ENCODE measurements at regions not wholly inside any gene's neighbourhood (a gene's known extent, or its start where the extent isn't known, plus 50 kb on each side); places are given as distances from the start of the nearest gene placed in this dataset.

DNA sequence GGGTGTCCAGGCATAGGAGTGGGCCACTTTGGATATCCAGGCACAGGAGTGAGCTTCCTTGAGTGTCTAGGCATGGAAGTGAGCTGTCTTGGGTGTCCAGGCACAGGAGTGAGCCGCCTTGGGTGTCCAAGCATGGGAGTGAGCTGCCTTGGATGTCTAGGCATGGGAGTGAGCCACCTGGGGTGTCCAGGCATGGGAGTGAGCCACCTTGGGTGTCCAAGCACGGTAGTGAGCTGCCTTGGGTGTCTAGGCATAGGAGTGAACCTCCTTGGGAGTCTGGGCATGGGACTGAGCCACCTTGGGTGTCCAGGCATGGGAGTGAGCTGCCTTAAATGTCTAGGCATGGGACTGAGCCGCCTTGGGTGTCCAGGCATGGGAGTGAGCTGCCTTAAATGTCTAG lies 146.3 kb downstream of the C1orf94 start:
- TF ChIP-seq, protein P1, sequence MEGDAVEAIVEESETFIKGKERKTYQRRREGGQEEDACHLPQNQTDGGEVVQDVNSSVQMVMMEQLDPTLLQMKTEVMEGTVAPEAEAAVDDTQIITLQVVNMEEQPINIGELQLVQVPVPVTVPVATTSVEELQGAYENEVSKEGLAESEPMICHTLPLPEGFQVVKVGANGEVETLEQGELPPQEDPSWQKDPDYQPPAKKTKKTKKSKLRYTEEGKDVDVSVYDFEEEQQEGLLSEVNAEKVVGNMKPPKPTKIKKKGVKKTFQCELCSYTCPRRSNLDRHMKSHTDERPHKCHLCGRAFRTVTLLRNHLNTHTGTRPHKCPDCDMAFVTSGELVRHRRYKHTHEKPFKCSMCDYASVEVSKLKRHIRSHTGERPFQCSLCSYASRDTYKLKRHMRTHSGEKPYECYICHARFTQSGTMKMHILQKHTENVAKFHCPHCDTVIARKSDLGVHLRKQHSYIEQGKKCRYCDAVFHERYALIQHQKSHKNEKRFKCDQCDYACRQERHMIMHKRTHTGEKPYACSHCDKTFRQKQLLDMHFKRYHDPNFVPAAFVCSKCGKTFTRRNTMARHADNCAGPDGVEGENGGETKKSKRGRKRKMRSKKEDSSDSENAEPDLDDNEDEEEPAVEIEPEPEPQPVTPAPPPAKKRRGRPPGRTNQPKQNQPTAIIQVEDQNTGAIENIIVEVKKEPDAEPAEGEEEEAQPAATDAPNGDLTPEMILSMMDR (IDR thresholded peaks at IDR 0.05; ENCODE audit: low read depth, low read length) = no peak
- no peak overlapping the region for H3K4me3 ChIP-seq (ENCODE audit: low read depth, low read length)

DNA sequence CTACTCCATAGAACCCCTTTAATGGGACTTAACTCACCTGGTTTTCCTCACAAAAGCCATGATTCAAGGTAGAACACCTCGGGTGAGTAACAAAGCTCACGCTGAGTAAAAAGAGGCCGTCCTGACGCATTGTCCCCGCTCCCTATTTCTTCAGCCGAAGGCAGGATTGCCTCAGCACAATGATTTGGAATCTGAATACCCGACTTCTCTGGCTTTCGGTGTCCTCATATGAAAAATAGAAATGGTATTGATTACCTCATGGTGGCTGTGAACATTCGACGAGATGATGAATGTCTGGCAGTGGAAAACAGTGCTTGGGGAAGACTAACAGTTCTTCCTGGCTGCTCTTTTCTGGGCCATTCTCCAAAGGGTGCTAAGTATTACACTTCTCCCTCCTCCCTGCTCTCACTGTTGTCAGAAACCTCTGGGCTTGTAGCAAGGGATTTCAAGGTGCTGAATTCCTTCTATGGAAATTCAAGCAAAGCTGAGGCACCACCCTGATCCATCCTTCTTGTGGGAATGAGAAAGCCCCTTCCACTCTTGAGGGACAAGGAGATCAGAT lies 148.3 kb downstream of the C1orf94 start:
- no peak overlapping the region for H3K4me3 ChIP-seq (ENCODE audit: low read depth, low read length)
- TF ChIP-seq, protein P1 (IDR thresholded peaks at IDR 0.05; ENCODE audit: low read depth, low read length) = no peak

DNA sequence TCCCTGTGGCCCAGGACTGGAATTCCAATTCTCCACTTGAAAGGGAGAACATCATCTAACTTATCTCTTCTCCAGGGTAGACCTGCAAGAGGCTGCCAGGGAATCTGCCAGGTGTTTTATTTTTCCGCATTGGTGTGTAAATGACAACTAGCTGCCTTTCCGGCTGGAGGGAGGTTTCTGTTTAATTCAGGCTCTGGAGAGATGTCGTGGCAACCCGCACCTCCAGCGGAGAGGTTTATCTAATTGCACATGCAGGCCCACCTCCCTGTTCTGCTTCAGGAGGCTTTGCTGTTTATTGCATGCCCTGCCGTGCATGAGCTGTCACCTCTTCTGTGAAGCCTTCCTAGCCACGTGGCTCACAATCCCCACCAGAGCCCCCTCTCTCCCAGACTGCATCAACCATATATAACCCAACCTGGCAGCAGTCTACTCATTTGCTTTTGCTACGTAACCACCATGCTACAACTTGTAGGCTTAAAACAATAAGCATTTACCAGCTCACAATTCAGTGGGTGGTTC lies 151.6 kb downstream of the C1orf94 start:
- no peak overlapping the region for H3K4me3 ChIP-seq (ENCODE audit: low read depth, low read length)
- TF ChIP-seq, protein P1 (IDR thresholded peaks at IDR 0.05; ENCODE audit: low read depth, low read length) = no peak

DNA sequence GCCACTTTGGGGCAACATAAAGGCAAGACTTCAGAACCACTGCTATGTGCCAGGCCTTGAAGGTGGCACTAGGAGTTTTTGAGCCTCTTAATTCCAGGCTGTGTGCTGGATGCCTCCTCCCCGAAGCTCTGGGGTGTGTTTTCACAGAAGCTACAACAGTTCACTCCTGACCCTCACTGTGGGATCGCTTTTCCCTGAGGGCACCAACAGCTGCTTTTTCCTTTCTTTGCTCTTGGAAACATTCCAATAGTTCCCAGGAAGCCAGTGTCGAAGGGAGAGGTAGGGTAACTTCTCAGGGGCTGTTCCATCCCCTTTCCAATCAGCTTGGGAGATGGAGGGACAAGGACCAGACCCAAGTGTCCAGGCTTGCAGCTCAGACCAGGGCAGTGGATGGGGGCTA lies 153.4 kb downstream of the C1orf94 start:
- no peak overlapping the region for H3K4me3 ChIP-seq (ENCODE audit: low read depth, low read length)
- TF ChIP-seq, protein P1 (IDR thresholded peaks at IDR 0.05; ENCODE audit: low read depth, low read length) = no peak

DNA sequence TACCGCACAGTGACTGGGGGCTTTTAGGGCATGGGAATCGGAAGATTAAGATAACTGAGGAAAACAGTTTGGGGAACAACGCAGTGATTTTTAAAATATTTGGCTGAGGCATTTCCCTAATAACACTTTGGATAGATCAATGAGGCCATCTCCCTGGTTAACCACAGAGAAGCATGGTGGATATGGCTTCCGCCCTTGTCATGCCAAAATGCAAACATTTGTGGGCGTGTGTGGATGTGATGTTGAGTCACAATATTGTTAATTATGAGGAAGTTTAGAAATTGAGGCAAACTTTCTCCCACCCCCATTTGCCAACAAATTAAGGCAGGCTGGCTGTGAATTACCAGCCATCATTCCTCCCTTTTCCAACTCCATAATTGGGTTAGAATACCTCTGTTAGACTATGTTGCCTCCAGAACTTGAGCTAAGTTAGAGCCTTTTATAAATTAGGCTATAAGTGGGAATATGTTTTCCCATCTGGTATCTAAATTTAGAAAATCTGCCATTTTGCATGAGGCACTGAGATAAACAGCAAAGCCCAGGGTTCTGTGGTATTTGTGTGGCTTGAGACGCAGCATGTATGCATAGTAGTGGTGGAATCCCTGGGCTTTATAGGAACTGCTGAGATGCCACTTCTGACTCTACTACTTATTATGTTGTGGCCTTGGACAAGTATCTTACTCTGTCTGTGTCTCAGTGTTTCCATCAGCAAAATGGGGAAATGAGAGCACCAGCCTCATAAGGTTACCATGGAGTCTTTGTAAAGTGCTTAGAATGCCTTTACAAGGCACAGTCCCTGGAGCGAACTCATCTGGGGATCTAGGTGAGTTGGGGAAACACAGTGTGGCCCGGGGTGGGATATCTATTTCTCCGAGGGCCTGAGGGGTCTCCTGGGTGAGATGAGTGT lies 154.6 kb downstream of the C1orf94 start:
- no peak overlapping the region for H3K4me3 ChIP-seq (ENCODE audit: low read depth, low read length)
- TF ChIP-seq, protein P1 (IDR thresholded peaks at IDR 0.05; ENCODE audit: low read depth, low read length) = no peak

DNA sequence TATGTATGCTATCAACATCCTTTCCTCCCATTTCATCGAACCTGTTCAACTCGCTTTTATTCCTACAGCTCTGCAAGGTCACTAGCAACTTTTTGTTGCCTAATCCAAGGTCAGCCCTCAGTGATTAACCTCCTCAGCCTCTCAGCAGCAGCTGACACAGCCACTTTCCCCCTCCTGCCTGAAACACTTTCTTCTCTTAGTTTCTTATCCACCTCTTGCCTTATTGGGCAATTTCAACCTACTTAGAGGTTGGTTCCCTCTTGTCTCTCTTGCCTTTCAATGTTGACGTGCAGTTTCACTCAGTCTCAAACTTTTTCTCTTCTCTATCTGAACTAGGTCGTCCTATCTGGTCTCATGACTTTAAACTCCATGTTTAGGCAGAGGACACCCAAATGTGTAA lies 156.3 kb downstream of the C1orf94 start:
- no peak overlapping the region for H3K4me3 ChIP-seq (ENCODE audit: low read depth, low read length)
- TF ChIP-seq, protein P1 (IDR thresholded peaks at IDR 0.05; ENCODE audit: low read depth, low read length) = no peak

DNA sequence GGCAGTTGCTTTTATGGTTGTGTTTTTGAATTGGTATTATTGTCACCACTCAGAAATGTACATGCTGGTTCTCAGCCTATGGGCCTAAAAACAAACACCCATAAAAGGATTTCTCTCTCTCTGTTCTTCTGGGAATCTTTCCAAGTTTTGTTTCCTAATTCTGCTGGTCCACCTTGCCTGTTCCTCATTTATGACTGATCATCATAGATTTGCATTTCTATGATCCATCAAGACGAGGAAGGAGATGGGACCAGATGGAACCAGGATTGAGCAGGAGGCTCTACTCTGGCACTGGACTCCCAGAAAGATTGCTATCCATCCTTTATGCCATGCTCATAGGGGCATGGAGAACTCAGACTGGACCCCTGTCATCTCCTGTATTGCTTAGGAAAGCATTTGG lies 162.2 kb downstream of the C1orf94 start:
- TF ChIP-seq, protein P1 (IDR thresholded peaks at IDR 0.05; ENCODE audit: low read depth, low read length) = no peak

More for the DNA sequence above, 162.2 kb downstream of the C1orf94 start:
- no peak overlapping the region for H3K4me3 ChIP-seq (ENCODE audit: low read depth, low read length)
